ENCODE measurements at regions not wholly inside any gene's neighbourhood (a gene's known extent, or its start where the extent isn't known, plus 50 kb on each side); places are given as distances from the start of the nearest gene placed in this dataset.

DNA sequence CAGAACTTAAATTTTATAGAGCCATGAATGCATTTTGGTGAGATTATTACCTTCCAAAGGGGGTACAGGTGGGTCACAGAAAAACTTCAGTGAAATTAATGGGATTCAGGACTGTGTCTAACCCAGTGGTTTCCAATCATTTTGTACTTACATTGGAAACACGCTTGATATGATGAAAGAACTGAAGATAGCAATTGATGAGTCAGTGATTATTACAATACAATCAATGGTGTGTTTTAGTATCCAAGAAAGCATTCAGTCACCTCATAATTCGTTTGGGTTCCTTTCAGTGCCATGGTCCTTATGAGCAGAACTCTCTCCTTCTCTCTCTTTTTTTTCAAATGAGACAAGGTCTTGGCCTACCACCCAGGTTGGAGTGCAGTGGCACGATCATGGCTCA lies 66.5 kb upstream of the IGFBP5 start:
- H3K4me1 ChIP-seq (ENCODE audit: control insufficient read depth, extremely low read depth, insufficient read depth, low read length) = no peaks in the 10 kb centered on the region
- FAIRE-seq (no peak), DNase-seq (ENCODE audit: low read depth, low spot score) (no peak)
- CTCF ChIA-PET = no interaction called here
- dilution Hi-C loops (cut with MboI; ENCODE audit: extremely low pct_ligation_motif_present, low sequenced_read_pairs) (no loop called here), intact Hi-C loops (cut with micrococcal nuclease) (no loop called here)
- no peaks in the 10 kb centered on the region for H3K9me3 ChIP-seq (replicated peaks; ENCODE audit: control insufficient read depth, insufficient read depth, low read length)
- H3K9me1 ChIP-seq (replicated peaks; ENCODE audit: control insufficient read depth, extremely low read depth, insufficient read depth, low read length) = no peaks in the 10 kb centered on the region
- BruUV-seq (replicated peaks) = no TSS peak
- H2AFZ ChIP-seq (ENCODE audit: low read depth, low read length) = no peak overlapping the region
- H3K36me3 ChIP-seq (ENCODE audit: control insufficient read depth in 2 of 2, extremely low read depth in 1 of 2, insufficient read depth in 2 of 2, low read length in 2 of 2) = no peaks in the 10 kb centered on the region
- H3K9ac ChIP-seq (replicated peaks; ENCODE audit: extremely low read depth, insufficient read depth, low read length) = no peak overlapping the region
- H3K27me3 ChIP-seq (ENCODE audit: control insufficient read depth in 2 of 2, insufficient read depth in 2 of 2, low read length in 2 of 2) = no peaks in the 10 kb centered on the region
- no peak overlapping the region for H3K4me3 ChIP-seq (replicated peaks in 1 of 3; ENCODE audit: insufficient read depth in 1 of 3, low read depth in 1 of 3, low read length in 3 of 3)
- POLR2A ChIA-PET = no interaction called here
- H3K79me2 ChIP-seq (ENCODE audit: control insufficient read depth, insufficient read depth, low read length) = no peaks in the 10 kb centered on the region
- TF ChIP-seq FOS (IDR thresholded peaks at IDR 0.05; ENCODE audit: borderline replicate concordance, insufficient read depth, low read length) (no peak), POLR2A (IDR thresholded peaks at IDR 0.05; ENCODE audit: low read depth, low read length) (no peak)
- no peak overlapping the region for H3K27ac ChIP-seq (ENCODE audit: insufficient read depth, low read depth, low read length)
- H4K20me1 ChIP-seq (replicated peaks; ENCODE audit: control insufficient read depth, extremely low read depth, insufficient read depth, low read length) = no peaks in the 10 kb centered on the region
- H3K4me2 ChIP-seq (ENCODE audit: insufficient read depth, low read length) = no peak overlapping the region

DNA sequence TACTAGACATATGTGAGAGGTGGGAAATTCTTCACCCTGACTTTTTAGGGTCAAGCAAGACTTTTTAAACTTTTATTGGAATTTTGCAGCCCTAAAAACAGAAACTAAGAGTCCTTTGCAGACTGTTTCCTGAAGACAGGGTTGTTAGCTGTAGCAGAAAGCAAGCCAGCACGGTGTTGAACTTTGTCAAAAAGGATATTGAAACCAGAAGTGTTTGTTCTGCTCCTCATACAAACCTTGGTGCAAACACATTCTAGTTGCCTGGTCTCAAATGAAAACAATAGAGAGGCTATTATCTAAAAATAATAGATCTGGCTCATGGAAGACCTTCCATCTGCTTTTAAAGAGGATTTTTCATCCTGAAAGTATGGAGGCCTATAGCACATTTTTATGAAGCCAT lies 65.8 kb upstream of the IGFBP5 start:
- H3K9ac ChIP-seq (replicated peaks; ENCODE audit: extremely low read depth, insufficient read depth, low read length) = no peak overlapping the region
- H3K79me2 ChIP-seq (ENCODE audit: control insufficient read depth, insufficient read depth, low read length) = no peaks in the 10 kb centered on the region
- H2AFZ ChIP-seq (ENCODE audit: low read depth, low read length) = no peak overlapping the region
- ChIA-PET POLR2A (no interaction called here), CTCF (no interaction called here)
- H3K4me1 ChIP-seq (ENCODE audit: control insufficient read depth, extremely low read depth, insufficient read depth, low read length) = no peaks in the 10 kb centered on the region
- no peak for TF ChIP-seq FOS (IDR thresholded peaks at IDR 0.05; ENCODE audit: borderline replicate concordance, insufficient read depth, low read length)
- TF ChIP-seq, protein P1, sequence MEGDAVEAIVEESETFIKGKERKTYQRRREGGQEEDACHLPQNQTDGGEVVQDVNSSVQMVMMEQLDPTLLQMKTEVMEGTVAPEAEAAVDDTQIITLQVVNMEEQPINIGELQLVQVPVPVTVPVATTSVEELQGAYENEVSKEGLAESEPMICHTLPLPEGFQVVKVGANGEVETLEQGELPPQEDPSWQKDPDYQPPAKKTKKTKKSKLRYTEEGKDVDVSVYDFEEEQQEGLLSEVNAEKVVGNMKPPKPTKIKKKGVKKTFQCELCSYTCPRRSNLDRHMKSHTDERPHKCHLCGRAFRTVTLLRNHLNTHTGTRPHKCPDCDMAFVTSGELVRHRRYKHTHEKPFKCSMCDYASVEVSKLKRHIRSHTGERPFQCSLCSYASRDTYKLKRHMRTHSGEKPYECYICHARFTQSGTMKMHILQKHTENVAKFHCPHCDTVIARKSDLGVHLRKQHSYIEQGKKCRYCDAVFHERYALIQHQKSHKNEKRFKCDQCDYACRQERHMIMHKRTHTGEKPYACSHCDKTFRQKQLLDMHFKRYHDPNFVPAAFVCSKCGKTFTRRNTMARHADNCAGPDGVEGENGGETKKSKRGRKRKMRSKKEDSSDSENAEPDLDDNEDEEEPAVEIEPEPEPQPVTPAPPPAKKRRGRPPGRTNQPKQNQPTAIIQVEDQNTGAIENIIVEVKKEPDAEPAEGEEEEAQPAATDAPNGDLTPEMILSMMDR (IDR thresholded peaks at IDR 0.05; ENCODE audit: extremely low read depth in 1 of 2, insufficient read depth in 1 of 2, low read depth in 1 of 2, low read length in 2 of 2) = no peak
- no peak for TF ChIP-seq POLR2A (IDR thresholded peaks at IDR 0.05; ENCODE audit: low read depth, low read length)
- TF ChIP-seq MYC (IDR thresholded peaks at IDR 0.05; ENCODE audit: low read depth, low read length) = no peak
- TF ChIP-seq GATA2 (IDR thresholded peaks at IDR 0.05; ENCODE audit: insufficient read depth, insufficient read length, low read depth, low read length) = no peak
- TF ChIP-seq, protein P2, sequence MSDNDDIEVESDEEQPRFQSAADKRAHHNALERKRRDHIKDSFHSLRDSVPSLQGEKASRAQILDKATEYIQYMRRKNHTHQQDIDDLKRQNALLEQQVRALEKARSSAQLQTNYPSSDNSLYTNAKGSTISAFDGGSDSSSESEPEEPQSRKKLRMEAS (IDR thresholded peaks at IDR 0.05; ENCODE audit: insufficient read depth, insufficient read length) = no peak
- no peak for TF ChIP-seq JUN (IDR thresholded peaks at IDR 0.05; ENCODE audit: borderline replicate concordance, insufficient read depth, insufficient read length, low read depth)
- TF ChIP-seq EZH2 (IDR thresholded peaks at IDR 0.05; ENCODE audit: borderline replicate concordance, low read depth, low read length, severe bottlenecking) = no peak
- TF ChIP-seq POLR2AphosphoS5 (IDR thresholded peaks at IDR 0.05; ENCODE audit: insufficient read depth, low read depth, low read length) = no peak
- no peaks in the 10 kb centered on the region for H3K9me1 ChIP-seq (replicated peaks; ENCODE audit: control insufficient read depth, extremely low read depth, insufficient read depth, low read length)
- H3K9me3 ChIP-seq (replicated peaks; ENCODE audit: control insufficient read depth, insufficient read depth, low read length) = no peaks in the 10 kb centered on the region
- FAIRE-seq (no peak), DNase-seq (ENCODE audit: low read depth, low spot score) (no peak)
- intact Hi-C loops (cut with micrococcal nuclease) (no loop called here), dilution Hi-C loops (cut with MboI; ENCODE audit: extremely low pct_ligation_motif_present, low sequenced_read_pairs) (no loop called here)
- H3K4me3 ChIP-seq (replicated peaks in 1 of 3; ENCODE audit: insufficient read depth in 1 of 3, low read depth in 1 of 3, low read length in 3 of 3) = no peak overlapping the region
- no peaks in the 10 kb centered on the region for H3K27me3 ChIP-seq (ENCODE audit: control insufficient read depth in 2 of 2, insufficient read depth in 2 of 2, low read length in 2 of 2)
- no peak overlapping the region for H3K27ac ChIP-seq (ENCODE audit: insufficient read depth, low read depth, low read length)
- H4K20me1 ChIP-seq (replicated peaks; ENCODE audit: control insufficient read depth, extremely low read depth, insufficient read depth, low read length) = no peaks in the 10 kb centered on the region
- no TSS peak for BruUV-seq (replicated peaks)
- H3K36me3 ChIP-seq (ENCODE audit: control insufficient read depth in 2 of 2, extremely low read depth in 1 of 2, insufficient read depth in 2 of 2, low read length in 2 of 2) = no peaks in the 10 kb centered on the region
- H3K4me2 ChIP-seq (ENCODE audit: insufficient read depth, low read length) = no peak overlapping the region
